ENCODE measurements at regions not wholly inside any gene's neighbourhood (a gene's known extent, or its start where the extent isn't known, plus 50 kb on each side); places are given as distances from the start of the nearest gene placed in this dataset.
A peak's percentile ranks its signal among the peaks of the same experiment; 100 is the strongest.
"Not testable (repeated sequence)": the region's sequence is repeated elsewhere in the genome, so short reads cannot be mapped to it uniquely, and the experiment has no call there.

- peak overlapping the region; percentile 90 for H3K4me2 ChIP-seq
- H3K27ac ChIP-seq = peak overlapping the region; percentile 57
- no peaks in the 10 kb centered on the region; the same call in 1 of the 2 replicates for H3F3A ChIP-seq (ENCODE audit: insufficient read depth, low read depth)
- TSS peak; percentile 89 for BruUV-seq (replicated peaks)
- POLR2A ChIA-PET (ENCODE audit: unreplicated experiment) = interaction anchor here (0.5 to 0.7 kb wide), 6 partner anchors 24 to 900 kb away, joined by 3 to 6 read pairs (median 4); no protein-coding TSS in a partner anchor
- no peaks in the 10 kb centered on the region for H3K79me2 ChIP-seq (ENCODE audit: low read depth)
- no peaks in the 10 kb centered on the region for H3K36me3 ChIP-seq (ENCODE audit: low read depth)
- no peaks in the 10 kb centered on the region for H4K20me1 ChIP-seq (ENCODE audit: insufficient read depth)
- peak overlapping the region; percentile 83 for H2AFZ ChIP-seq
- intact Hi-C loops (cut with micrococcal nuclease; ENCODE audit: unreplicated experiment) = loop anchor here (1.0 to 2.0 kb wide), 2 partner anchors 58 to 85 kb away; no protein-coding TSS in a partner anchor
- H3K9me2 ChIP-seq (ENCODE audit: insufficient read depth) = no peaks in the 10 kb centered on the region
- CTCF ChIA-PET = interaction anchor here (0.6 kb wide), 2 partner anchors 85 to 344 kb away, joined by 5 to 9 read pairs; no protein-coding TSS in a partner anchor
- TF ChIP-seq EZH2 (IDR thresholded peaks at IDR 0.05; ENCODE audit: low read depth) (no peak), CTCF (conservative IDR thresholded peaks at IDR 0.05) (peak; percentile 58)
- H3K27me3 ChIP-seq (ENCODE audit: insufficient read depth, low read depth) = no peaks in the 10 kb centered on the region
- DNase-seq = peak; percentile 72 to 92
- peak overlapping the region; percentile 51 for H3K4me3 ChIP-seq
- peaks cover 16% of the 10 kb centered on the region for H3K4me1 ChIP-seq (replicated peaks; ENCODE audit: insufficient read depth)
- H3K9me3 ChIP-seq (ENCODE audit: insufficient read depth, low read depth) = no peaks in the 10 kb centered on the region
Measured at GRCh38 chr17:20908313-20909267, 134.2 kb downstream of the USP22 start.

DNA sequence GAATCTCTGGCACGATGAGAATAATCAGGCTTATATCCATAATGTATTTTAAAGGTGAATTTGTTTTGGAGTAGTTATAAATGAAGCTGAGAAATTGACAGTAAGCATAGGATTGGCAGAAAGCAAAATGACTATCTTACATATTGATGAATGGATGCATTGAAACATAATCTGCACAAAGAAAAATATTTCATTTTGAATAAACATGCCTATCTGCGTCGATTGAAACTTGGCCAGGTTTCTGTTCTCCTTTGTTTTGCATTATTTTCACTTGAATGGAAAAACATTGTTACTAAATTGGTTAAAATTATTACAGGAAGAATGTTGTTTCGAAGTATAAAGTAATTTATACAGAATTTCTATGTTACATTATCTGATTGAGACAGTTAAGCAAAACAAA, 128.2 kb downstream of the USP22 start:
- H4K20me1 ChIP-seq (ENCODE audit: insufficient read depth) = no peaks in the 10 kb centered on the region
- no peak overlapping the region for H3K4me2 ChIP-seq
- no peaks in the 10 kb centered on the region for H3K9me3 ChIP-seq (ENCODE audit: insufficient read depth, low read depth)
- H3F3A ChIP-seq (ENCODE audit: insufficient read depth, low read depth) = no peaks in the 10 kb centered on the region; the same call in 1 of the 2 replicates
- DNase-seq = no peak
- no peaks in the 10 kb centered on the region for H3K79me2 ChIP-seq (ENCODE audit: low read depth)
- no peaks in the 10 kb centered on the region for H3K9me2 ChIP-seq (ENCODE audit: insufficient read depth)
- H3K27me3 ChIP-seq (ENCODE audit: insufficient read depth, low read depth) = no peaks in the 10 kb centered on the region
- no peak overlapping the region for H3K4me3 ChIP-seq
- TF ChIP-seq EZH2 (IDR thresholded peaks at IDR 0.05; ENCODE audit: low read depth) (no peak), CTCF (conservative IDR thresholded peaks at IDR 0.05) (no peak)
- ChIA-PET CTCF (no interaction called here), POLR2A (ENCODE audit: unreplicated experiment) (interaction anchor here (0.7 kb wide), 1 partner anchor 12 kb away, joined by 14 read pairs; no protein-coding TSS in a partner anchor)
- no TSS peak for BruUV-seq (replicated peaks)
- no peak overlapping the region for H2AFZ ChIP-seq
- intact Hi-C loops (cut with micrococcal nuclease; ENCODE audit: unreplicated experiment) = no loop called here
- no peaks in the 10 kb centered on the region for H3K36me3 ChIP-seq (ENCODE audit: low read depth)
- peaks cover 1% of the 10 kb centered on the region; the same call in 1 of the 2 replicates for H3K4me1 ChIP-seq (replicated peaks; ENCODE audit: insufficient read depth)
- H3K27ac ChIP-seq = no peak overlapping the region

- Histone ChIP-seq H3K4me1 (replicated peaks; ENCODE audit: insufficient read depth) (no peaks in the 10 kb centered on the region), H3K4me3 (no peak overlapping the region), H3K36me3 (ENCODE audit: low read depth) (no peaks in the 10 kb centered on the region), H4K20me1 (ENCODE audit: insufficient read depth) (no peaks in the 10 kb centered on the region), H3K9me3 (ENCODE audit: insufficient read depth, low read depth) (no peaks in the 10 kb centered on the region), H3K27ac (no peak overlapping the region), H3F3A (ENCODE audit: insufficient read depth, low read depth) (no peaks in the 10 kb centered on the region), H2AFZ (no peak overlapping the region), H3K27me3 (ENCODE audit: insufficient read depth, low read depth) (no peaks in the 10 kb centered on the region), H3K9me2 (ENCODE audit: insufficient read depth) (no peaks in the 10 kb centered on the region), H3K79me2 (ENCODE audit: low read depth) (no peaks in the 10 kb centered on the region), H3K4me2 (peak overlapping the region; percentile 47)
- ChIA-PET POLR2A (ENCODE audit: unreplicated experiment) (no interaction called here), CTCF (no interaction called here)
- BruUV-seq (replicated peaks) = no TSS peak
- TF ChIP-seq EZH2 (IDR thresholded peaks at IDR 0.05; ENCODE audit: low read depth) (no peak), CTCF (conservative IDR thresholded peaks at IDR 0.05) (no peak)
- intact Hi-C loops (cut with micrococcal nuclease; ENCODE audit: unreplicated experiment) = no loop called here
- no peak for DNase-seq
Measured at GRCh38 chr17:20916383-20916782, 126.4 kb downstream of the USP22 start.

GRCh38 chr17:20917610-20918306, 125.1 kb downstream of the USP22 start:
- intact Hi-C loops (cut with micrococcal nuclease; ENCODE audit: unreplicated experiment); H3K9me2 ChIP-seq (ENCODE audit: insufficient read depth); CTCF ChIA-PET; H3K27ac ChIP-seq; H3K79me2 ChIP-seq (ENCODE audit: low read depth); H4K20me1 ChIP-seq (ENCODE audit: insufficient read depth); H2AFZ ChIP-seq; H3K27me3 ChIP-seq (ENCODE audit: insufficient read depth, low read depth); DNase-seq; H3K4me2 ChIP-seq; H3K36me3 ChIP-seq (ENCODE audit: low read depth); BruUV-seq (replicated peaks); H3K9me3 ChIP-seq (ENCODE audit: insufficient read depth, low read depth); H3K4me3 ChIP-seq; POLR2A ChIA-PET (ENCODE audit: unreplicated experiment); H3K4me1 ChIP-seq (replicated peaks; ENCODE audit: insufficient read depth); H3F3A ChIP-seq (ENCODE audit: insufficient read depth, low read depth): not testable (repeated sequence)
